Brain microvascular endothelial cell (primary cell): ENCODE measurements at regions not wholly inside any gene's neighbourhood (a gene's known extent, or its start where the extent isn't known, plus 50 kb on each side); places are given as distances from the start of the nearest gene placed in this dataset.
A peak's percentile ranks its signal among the peaks of the same experiment; 100 is the strongest.
"Not testable (repeated sequence)": the region's sequence is repeated elsewhere in the genome, so short reads cannot be mapped to it uniquely, and the experiment has no call there.

Experiments
- DNase-seq: peaks from one replicate; pipeline ENCODE4 v3.0.0-alpha.2; 2020
- H3K27ac ChIP-seq: fragments of 250-450 bp; sonication (Bioruptor Pico); 2 replicates; pipeline ENCODE4 v1.5.1; 2020; ENCODE audit warnings: mild to moderate bottlenecking, moderate library complexity
- H3K27me3 ChIP-seq: fragments of 250-450 bp; sonication (Bioruptor Pico); replicated peaks from 2 replicates; pipeline ENCODE4 v1.5.1; 2020; ENCODE audit warnings: mild to moderate bottlenecking
- H3K36me3 ChIP-seq: fragments of 250-450 bp; sonication (Bioruptor Pico); replicated peaks from 2 replicates; pipeline ENCODE4 v1.5.1; 2020; ENCODE audit warnings: mild to moderate bottlenecking
- H3K4me3 ChIP-seq: 2 replicates; pipeline ENCODE4 v1.5.1; 2011; ENCODE audit warnings: low read depth, mild to moderate bottlenecking, control low read depth, low read length, moderate library complexity
- CTCF ChIP-seq: IDR thresholded peaks from 2 replicates; pipeline ENCODE4 v1.5.1; 2011; ENCODE audit warnings: low read depth, mild to moderate bottlenecking, moderate library complexity, low read length, control low read depth, inconsistent platforms; ENCODE audit errors: missing control alignments
- in situ Hi-C: cut with HindIII; loops from 2 replicates; pipeline ENCODE4 v1.10.0; 2017; ENCODE audit warnings: low sequenced_read_pairs, low pct_ligation_motif_present

- no peaks in the 10 kb centered on the region for H3K27me3 ChIP-seq
- H3K36me3 ChIP-seq, result no peaks in the 10 kb centered on the region
- TF ChIP-seq CTCF, result peak; percentile 43
- H3K27ac ChIP-seq, result no peak overlapping the region
- in situ Hi-C loops, result no loop called here
- no peak overlapping the region for H3K4me3 ChIP-seq
- DNase-seq, result peak; percentile 0
Measured at GRCh38 chr11:90288212-90288821, 65.5 kb upstream of the CHORDC1 start.

- in situ Hi-C loops, result no loop called here
- no peak for DNase-seq
Measured at GRCh38 chr11:90286640-90287039, 63.8 kb upstream of the CHORDC1 start.

GRCh38 chr11:90284171-90284570 lies 61.3 kb upstream of the CHORDC1 start:
- in situ Hi-C loops, result no loop called here

More at GRCh38 chr11:90286640-90287039, 63.8 kb upstream of the CHORDC1 start:
- no peak overlapping the region for H3K4me3 ChIP-seq
- no peak for TF ChIP-seq CTCF
- no peaks in the 10 kb centered on the region for H3K36me3 ChIP-seq
- no peaks in the 10 kb centered on the region for H3K27me3 ChIP-seq
- H3K27ac ChIP-seq, result no peak overlapping the region

GRCh38 chr11:90282551-90283071 lies 59.8 kb upstream of the CHORDC1 start:
- DNase-seq, in situ Hi-C loops, H3K4me3 ChIP-seq, H3K36me3 ChIP-seq, H3K27ac ChIP-seq, H3K27me3 ChIP-seq: not testable (repeated sequence)

More at GRCh38 chr11:90284171-90284570, 61.3 kb upstream of the CHORDC1 start:
- DNase-seq, result no peak
- Histone ChIP-seq H3K27me3 (no peaks in the 10 kb centered on the region), H3K4me3 (no peak overlapping the region), H3K36me3 (no peaks in the 10 kb centered on the region), H3K27ac (no peak overlapping the region)
- TF ChIP-seq CTCF, result no peak

GRCh38 chr11:90274362-90274761 lies 51.5 kb upstream of the CHORDC1 start:
- DNase-seq, result no peak
- no peaks in the 10 kb centered on the region for H3K36me3 ChIP-seq
- no peaks in the 10 kb centered on the region for H3K27me3 ChIP-seq
- H3K4me3 ChIP-seq, result no peak overlapping the region
- H3K27ac ChIP-seq, result no peak overlapping the region
- TF ChIP-seq CTCF, result no peak
- in situ Hi-C loops, result no loop called here
